ENCODE measurements at regions not wholly inside any gene's neighbourhood (a gene's known extent, or its start where the extent isn't known, plus 50 kb on each side); places are given as distances from the start of the nearest gene placed in this dataset.

DNA sequence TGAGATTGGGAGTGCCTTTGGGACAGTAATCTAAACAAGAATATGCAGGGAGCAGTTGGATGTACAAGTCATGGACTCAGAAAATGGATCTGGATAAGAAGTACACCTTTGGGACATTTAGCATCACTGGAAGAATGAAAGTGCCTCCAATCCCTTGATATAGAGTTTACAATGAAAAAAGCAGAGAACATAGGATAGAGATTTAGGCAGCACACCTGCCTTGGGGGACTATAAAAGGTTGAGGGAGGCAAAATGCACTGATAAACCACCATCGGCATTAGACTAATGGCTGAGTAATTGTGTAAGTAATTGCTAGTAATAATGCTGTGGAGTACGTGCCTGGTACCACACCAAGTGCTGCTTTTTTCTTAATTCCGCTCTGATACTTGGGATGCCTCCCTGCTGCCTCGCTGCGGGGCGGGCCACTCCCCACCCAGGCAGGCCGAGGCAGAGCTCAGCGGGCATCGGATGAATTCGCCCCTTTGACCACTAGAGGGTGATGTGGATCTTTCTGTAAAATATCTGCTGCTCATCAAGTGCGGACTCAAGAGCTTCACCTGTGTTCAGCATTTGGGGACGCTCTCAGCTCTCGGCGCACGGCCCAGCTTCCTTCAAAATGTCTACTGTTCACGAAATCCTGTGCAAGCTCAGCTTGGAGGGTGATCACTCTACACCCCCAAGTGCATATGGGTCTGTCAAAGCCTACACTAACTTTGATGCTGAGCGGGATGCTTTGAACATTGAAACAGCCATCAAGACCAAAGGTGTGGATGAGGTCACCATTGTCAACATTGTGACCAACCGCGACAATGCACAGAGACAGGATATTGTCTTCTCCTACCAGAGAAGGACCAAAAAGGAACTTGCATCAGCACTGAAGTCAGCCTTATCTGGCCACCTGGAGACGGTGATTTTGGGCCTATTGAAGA is 99.9 kb downstream of the ANKRD18B start:
- TF ChIP-seq CTCF (IDR thresholded peaks at IDR 0.05) (peak; percentile 63 to 92 (median 90)), POLR2AphosphoS5 (IDR thresholded peaks at IDR 0.05) (peak; percentile 42), POLR2A (IDR thresholded peaks at IDR 0.05) (no peak)
